RPMI8226 (cell line): ENCODE measurements at regions not wholly inside any gene's neighbourhood (a gene's known extent, or its start where the extent isn't known, plus 50 kb on each side); places are given as distances from the start of the nearest gene placed in this dataset.
"Not testable (repeated sequence)": the region's sequence is repeated elsewhere in the genome, so short reads cannot be mapped to it uniquely, and the experiment has no call there.

ENCODE experiments used
- DNase-seq: peaks from one replicate; pipeline ENCODE4 v3.0.0-alpha.2; 2015

GRCh38 chr6:167662075-167662880, 164.4 kb upstream of the AFDN start:
- no peak for DNase-seq

- DNase-seq: no peak
Observed at GRCh38 chr6:167662881-167663205, 163.9 kb upstream of the AFDN start.

- no peak for DNase-seq
Observed at GRCh38 chr6:167663316-167663715, 163.4 kb upstream of the AFDN start.

GRCh38 chr6:167663784-167664443, 162.8 kb upstream of the AFDN start:
- no peak for DNase-seq

- no peak for DNase-seq
Observed at GRCh38 chr6:167664678-167665660, 161.7 kb upstream of the AFDN start.

GRCh38 chr6:167665698-167666330, 160.9 kb upstream of the AFDN start:
- no peak for DNase-seq

GRCh38 chr6:167666571-167667203, 160.0 kb upstream of the AFDN start:
- DNase-seq: no peak

- DNase-seq: no peak
Observed at GRCh38 chr6:167667204-167668018, 159.3 kb upstream of the AFDN start.

- no peak for DNase-seq
Observed at GRCh38 chr6:167668019-167668753, 158.5 kb upstream of the AFDN start.

- DNase-seq: no peak
Observed at GRCh38 chr6:167668754-167669552, 157.8 kb upstream of the AFDN start.

- no peak for DNase-seq
Observed at GRCh38 chr6:167669553-167669849, 157.2 kb upstream of the AFDN start.

- no peak for DNase-seq
Observed at GRCh38 chr6:167669870-167670802, 156.6 kb upstream of the AFDN start.

- no peak for DNase-seq
Observed at GRCh38 chr6:167670938-167671338, 155.8 kb upstream of the AFDN start.

- DNase-seq: not testable (repeated sequence)
Observed at GRCh38 chr6:167671379-167671976, 155.2 kb upstream of the AFDN start.

GRCh38 chr6:167671977-167672687, 154.6 kb upstream of the AFDN start:
- no peak for DNase-seq

- DNase-seq: no peak
Observed at GRCh38 chr6:167672738-167673137, 154.0 kb upstream of the AFDN start.

GRCh38 chr6:167673946-167674345, 152.8 kb upstream of the AFDN start:
- DNase-seq: no peak

GRCh38 chr6:167674486-167674885, 152.2 kb upstream of the AFDN start:
- DNase-seq: no peak
